Astrocyte (in vitro differentiated cells and primary cell): ENCODE measurements at regions not wholly inside any gene's neighbourhood (a gene's known extent, or its start where the extent isn't known, plus 50 kb on each side); places are given as distances from the start of the nearest gene placed in this dataset.

Experiments
- DNase-seq: peaks from one replicate; pipeline ENCODE4 v3.0.0-alpha.2; 2010; ENCODE audit warnings: low read depth
- FAIRE-seq: peaks from 2 replicates; lab custom pipeline; 2011; peaks lifted over from hg19 to GRCh38; lab: Jason Lieb, UNC
- H2AFZ ChIP-seq: 2 replicates; pipeline ENCODE4 v1.6.0; 2012; ENCODE audit warnings: low read depth, low read length, inconsistent platforms
- H3K27ac ChIP-seq: 2 replicates; pipeline ENCODE4 v1.5.1; 2011; ENCODE audit warnings: low read depth, low read length, inconsistent platforms
- H3K27me3 ChIP-seq: 2 replicates; pipeline ENCODE4 v1.6.0; 2011; ENCODE audit warnings: low read length, inconsistent platforms; ENCODE audit not compliant: insufficient read depth
- H3K36me3 ChIP-seq: 2 replicates; pipeline ENCODE4 v1.5.1; 2011; ENCODE audit warnings: low read length, inconsistent platforms; ENCODE audit not compliant: insufficient read depth
- H3K4me1 ChIP-seq: 2 replicates; pipeline ENCODE4 v1.5.1; 2011; ENCODE audit warnings: low read length, inconsistent platforms; ENCODE audit not compliant: insufficient read depth
- H3K4me2 ChIP-seq: 2 replicates; pipeline ENCODE4 v1.6.0; 2012; ENCODE audit warnings: low read length, inconsistent platforms
- H3K4me3 ChIP-seq: 2 replicates; pipeline ENCODE4 v1.5.1; 2011; ENCODE audit warnings: low read depth, mild to moderate bottlenecking, low read length, inconsistent platforms; ENCODE audit not compliant: insufficient read depth
- H3K79me2 ChIP-seq: 2 replicates; pipeline ENCODE4 v1.6.0; 2012; ENCODE audit warnings: mild to moderate bottlenecking, low read length, inconsistent platforms; ENCODE audit not compliant: insufficient read depth
- H3K9ac ChIP-seq: 2 replicates; pipeline ENCODE4 v1.6.0; 2012; ENCODE audit warnings: mild to moderate bottlenecking, low read length, inconsistent platforms
- H3K9me3 ChIP-seq: 2 replicates; pipeline ENCODE4 v1.5.1; 2012; ENCODE audit warnings: low read depth, mild to moderate bottlenecking, low read length, inconsistent platforms; ENCODE audit not compliant: insufficient read depth
- H4K20me1 ChIP-seq: 2 replicates; pipeline ENCODE4 v1.6.0; 2012; ENCODE audit warnings: low read length, inconsistent platforms; ENCODE audit not compliant: insufficient read depth
- H3K27ac Mint-ChIP-seq: one replicate; pipeline ENCODE4 v1.8.0; 2021; ENCODE audit warnings: mild to moderate bottlenecking, mixed read lengths; ENCODE audit not compliant: unreplicated experiment
- H3K27me3 Mint-ChIP-seq: one replicate; pipeline ENCODE4 v1.8.0; 2021; ENCODE audit warnings: low read depth, mixed read lengths; ENCODE audit not compliant: unreplicated experiment
- H3K36me3 Mint-ChIP-seq: one replicate; pipeline ENCODE4 v1.8.0; 2021; ENCODE audit warnings: low read depth, mixed read lengths; ENCODE audit not compliant: unreplicated experiment
- H3K4me1 Mint-ChIP-seq: one replicate; pipeline ENCODE4 v1.8.0; 2021; ENCODE audit warnings: low read depth, mixed read lengths; ENCODE audit not compliant: unreplicated experiment
- H3K4me3 Mint-ChIP-seq: one replicate; pipeline ENCODE4 v1.8.0; 2021; ENCODE audit warnings: mild to moderate bottlenecking, moderate library complexity, mixed read lengths; ENCODE audit not compliant: unreplicated experiment
- H3K9me3 Mint-ChIP-seq: one replicate; pipeline ENCODE4 v1.8.0; 2021; ENCODE audit warnings: mild to moderate bottlenecking, mixed read lengths; ENCODE audit not compliant: unreplicated experiment
- CTCF ChIP-seq: IDR thresholded peaks from 2 replicates; pipeline ENCODE4 v1.5.1; 2011; ENCODE audit warnings: low read depth, mild to moderate bottlenecking, inconsistent platforms, low read length, moderate library complexity; ENCODE audit not compliant: insufficient read depth
- EZH2 ChIP-seq: IDR thresholded peaks from 2 replicates; pipeline ENCODE4 v1.6.1; 2012; ENCODE audit warnings: mild to moderate bottlenecking, low read length, inconsistent platforms; ENCODE audit not compliant: insufficient read depth

GRCh38 chr5:94072116-94072515 lies 330.7 kb upstream of the POU5F2 start:
- Histone ChIP-seq H3K27ac (no peak overlapping the region), H3K4me2 (no peak overlapping the region), H3K79me2 (peaks cover 22% of the 10 kb centered on the region), H3K4me3 (no peak overlapping the region), H3K27me3 (no peaks in the 10 kb centered on the region), H3K4me1 (no peaks in the 10 kb centered on the region), H4K20me1 (no peaks in the 10 kb centered on the region), H2AFZ (no peak overlapping the region), H3K9ac (no peak overlapping the region), H3K36me3 (no peaks in the 10 kb centered on the region), H3K9me3 (no peaks in the 10 kb centered on the region)
- Mint-ChIP-seq H3K27me3 (no peaks in the 10 kb centered on the region), H3K36me3 (peaks cover 2% of the 10 kb centered on the region), H3K9me3 (peaks cover 2% of the 10 kb centered on the region), H3K27ac (no peak overlapping the region), H3K4me1 (no peaks in the 10 kb centered on the region), H3K4me3 (no peak overlapping the region)
- peak; percentile 4 for DNase-seq
- no peak for FAIRE-seq
- TF ChIP-seq CTCF (no peak), EZH2 (no peak)

GRCh38 chr5:94066437-94067207 lies 325.2 kb upstream of the POU5F2 start:
- no peak for DNase-seq
- no peak overlapping the region for H3K9ac ChIP-seq
- no peaks in the 10 kb centered on the region for H3K4me1 ChIP-seq
- Mint-ChIP-seq H3K9me3 (peaks cover 15% of the 10 kb centered on the region), H3K27ac (no peak overlapping the region), H3K27me3 (no peaks in the 10 kb centered on the region), H3K4me1 (no peaks in the 10 kb centered on the region), H3K36me3 (peaks cover 9% of the 10 kb centered on the region), H3K4me3 (no peak overlapping the region)
- no peaks in the 10 kb centered on the region for H3K27me3 ChIP-seq
- no peak overlapping the region for H3K4me2 ChIP-seq
- H3K27ac ChIP-seq, result no peak overlapping the region
- H4K20me1 ChIP-seq, result peaks cover 14% of the 10 kb centered on the region
- no peaks in the 10 kb centered on the region for H3K9me3 ChIP-seq
- H3K4me3 ChIP-seq, result no peak overlapping the region
- H2AFZ ChIP-seq, result no peak overlapping the region
- H3K36me3 ChIP-seq, result no peaks in the 10 kb centered on the region
- TF ChIP-seq CTCF (no peak), EZH2 (no peak)
- FAIRE-seq, result no peak
- peaks cover 59% of the 10 kb centered on the region for H3K79me2 ChIP-seq

GRCh38 chr5:94064025-94064424 lies 322.6 kb upstream of the POU5F2 start:
- no peak overlapping the region for H3K27ac Mint-ChIP-seq
- Histone ChIP-seq H3K9ac (no peak overlapping the region), H3K27me3 (no peaks in the 10 kb centered on the region), H3K4me2 (no peak overlapping the region), H3K4me3 (no peak overlapping the region), H3K79me2 (peaks cover 55% of the 10 kb centered on the region), H3K36me3 (no peaks in the 10 kb centered on the region), H3K4me1 (no peaks in the 10 kb centered on the region), H3K27ac (no peak overlapping the region), H3K9me3 (no peaks in the 10 kb centered on the region), H2AFZ (no peak overlapping the region), H4K20me1 (peaks cover 14% of the 10 kb centered on the region)
- peaks cover 9% of the 10 kb centered on the region for H3K36me3 Mint-ChIP-seq
- H3K9me3 Mint-ChIP-seq, result peaks cover 15% of the 10 kb centered on the region
- H3K4me1 Mint-ChIP-seq, result no peaks in the 10 kb centered on the region
- no peak overlapping the region for H3K4me3 Mint-ChIP-seq
- TF ChIP-seq CTCF (no peak), EZH2 (no peak)
- no peak for FAIRE-seq
- no peak for DNase-seq
- no peaks in the 10 kb centered on the region for H3K27me3 Mint-ChIP-seq
